ENCODE measurements at regions not wholly inside any gene's neighbourhood (a gene's known extent, or its start where the extent isn't known, plus 50 kb on each side); places are given as distances from the start of the nearest gene placed in this dataset.

DNA sequence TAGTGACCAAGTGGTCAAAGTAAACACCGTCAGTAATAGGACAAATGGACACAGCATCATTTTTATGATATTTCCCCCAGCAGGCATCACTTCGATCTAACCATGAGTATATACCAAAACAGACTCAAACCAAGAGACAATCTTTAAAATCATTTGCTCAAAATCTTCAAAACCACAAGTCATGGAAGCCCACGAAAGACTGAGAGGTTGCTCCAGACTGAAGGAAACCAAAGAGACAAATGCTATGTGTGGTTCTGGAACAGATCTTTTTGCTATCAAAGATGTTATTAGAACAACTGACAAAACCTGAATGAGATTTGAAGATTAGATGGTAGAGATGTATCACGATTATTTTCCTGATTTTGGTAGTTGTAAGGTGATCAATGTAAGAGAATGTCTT is 197.7 kb downstream of the TBXT start:
- TF ChIP-seq, protein P1, sequence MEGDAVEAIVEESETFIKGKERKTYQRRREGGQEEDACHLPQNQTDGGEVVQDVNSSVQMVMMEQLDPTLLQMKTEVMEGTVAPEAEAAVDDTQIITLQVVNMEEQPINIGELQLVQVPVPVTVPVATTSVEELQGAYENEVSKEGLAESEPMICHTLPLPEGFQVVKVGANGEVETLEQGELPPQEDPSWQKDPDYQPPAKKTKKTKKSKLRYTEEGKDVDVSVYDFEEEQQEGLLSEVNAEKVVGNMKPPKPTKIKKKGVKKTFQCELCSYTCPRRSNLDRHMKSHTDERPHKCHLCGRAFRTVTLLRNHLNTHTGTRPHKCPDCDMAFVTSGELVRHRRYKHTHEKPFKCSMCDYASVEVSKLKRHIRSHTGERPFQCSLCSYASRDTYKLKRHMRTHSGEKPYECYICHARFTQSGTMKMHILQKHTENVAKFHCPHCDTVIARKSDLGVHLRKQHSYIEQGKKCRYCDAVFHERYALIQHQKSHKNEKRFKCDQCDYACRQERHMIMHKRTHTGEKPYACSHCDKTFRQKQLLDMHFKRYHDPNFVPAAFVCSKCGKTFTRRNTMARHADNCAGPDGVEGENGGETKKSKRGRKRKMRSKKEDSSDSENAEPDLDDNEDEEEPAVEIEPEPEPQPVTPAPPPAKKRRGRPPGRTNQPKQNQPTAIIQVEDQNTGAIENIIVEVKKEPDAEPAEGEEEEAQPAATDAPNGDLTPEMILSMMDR (conservative IDR thresholded peaks at IDR 0.05; ENCODE audit: low read length): no peak
- no peak for TF ChIP-seq EZH2phosphoT487 (IDR thresholded peaks at IDR 0.05; ENCODE audit: borderline replicate concordance)
